T-helper 22 cell (primary cell): ENCODE measurements at regions not wholly inside any gene's neighbourhood (a gene's known extent, or its start where the extent isn't known, plus 50 kb on each side); places are given as distances from the start of the nearest gene placed in this dataset.

Source experiments
- DNase-seq: peaks from one replicate; pipeline ENCODE4 v3.0.0-alpha.2; 2020; ENCODE audit warnings: low read depth

- no peak for DNase-seq
These were observed 52.6 kb downstream of the TCF20 start for GRCh38 chr22:42217752-42218280.

- no peak for DNase-seq
These were observed 53.3 kb downstream of the TCF20 start for GRCh38 chr22:42217019-42217751.

GRCh38 chr22:42214633-42215415 is 55.6 kb downstream of the TCF20 start:
- no peak for DNase-seq

GRCh38 chr22:42208362-42208761 is 62.1 kb downstream of the TCF20 start:
- DNase-seq, result no peak

GRCh38 chr22:42207918-42208317 is 62.5 kb downstream of the TCF20 start:
- no peak for DNase-seq

- no peak for DNase-seq
These were observed 66.8 kb downstream of the TCF20 start for GRCh38 chr22:42203609-42204008.

- DNase-seq, result peak; percentile 36
These were observed 67.8 kb downstream of the TCF20 start for GRCh38 chr22:42202669-42203068.

- DNase-seq, result peak; percentile 15
These were observed 68.4 kb downstream of the TCF20 start for GRCh38 chr22:42202048-42202447.

- no peak for DNase-seq
These were observed 68.4 kb upstream of the CYP2D6 start for GRCh38 chr22:42199025-42199424.

GRCh38 chr22:42198226-42198625 is 67.6 kb upstream of the CYP2D6 start:
- no peak for DNase-seq

GRCh38 chr22:42196454-42196853 is 65.8 kb upstream of the CYP2D6 start:
- DNase-seq, result no peak

- DNase-seq, result no peak
These were observed 64.3 kb upstream of the CYP2D6 start for GRCh38 chr22:42194953-42195352.

GRCh38 chr22:42194104-42194851 is 63.7 kb upstream of the CYP2D6 start:
- DNase-seq, result no peak

- DNase-seq, result no peak
These were observed 61.9 kb upstream of the CYP2D6 start for GRCh38 chr22:42192547-42192946.

- DNase-seq, result no peak
These were observed 59.7 kb upstream of the CYP2D6 start for GRCh38 chr22:42190274-42190673.

GRCh38 chr22:42189761-42190160 is 59.2 kb upstream of the CYP2D6 start:
- DNase-seq, result no peak

- DNase-seq, result no peak
These were observed 58.3 kb upstream of the CYP2D6 start for GRCh38 chr22:42188808-42189447.

GRCh38 chr22:42187646-42188045 is 57.0 kb upstream of the CYP2D6 start:
- no peak for DNase-seq

GRCh38 chr22:42185915-42186439 is 55.4 kb upstream of the CYP2D6 start:
- DNase-seq, result no peak

GRCh38 chr22:42184852-42185251 is 54.2 kb upstream of the CYP2D6 start:
- DNase-seq, result no peak

GRCh38 chr22:42183461-42184059 is 53.0 kb upstream of the CYP2D6 start:
- DNase-seq, result peak; percentile 11
